Mesendoderm (in vitro differentiated cells): ENCODE measurements at regions not wholly inside any gene's neighbourhood (a gene's known extent, or its start where the extent isn't known, plus 50 kb on each side); places are given as distances from the start of the nearest gene placed in this dataset.
"Not testable (repeated sequence)": the region's sequence is repeated elsewhere in the genome, so short reads cannot be mapped to it uniquely, and the experiment has no call there.

Experiments used
- DNase-seq: peaks from one replicate; pipeline ENCODE4 v3.0.0; 2013
- H2AK5ac ChIP-seq: 2 replicates; pipeline ENCODE4 v1.6.1; 2013; ENCODE audit warnings: low read length, inconsistent platforms
- H2BK120ac ChIP-seq: 2 replicates; pipeline ENCODE4 v1.6.1; 2013; ENCODE audit warnings: low read depth, mild to moderate bottlenecking, low read length, moderate library complexity, mixed read lengths
- H2BK15ac ChIP-seq: replicated peaks from 2 replicates; pipeline ENCODE4 v1.6.1; 2013; ENCODE audit warnings: low read depth, mild to moderate bottlenecking, moderate library complexity
- H2BK5ac ChIP-seq: 2 replicates; pipeline ENCODE4 v1.6.1; 2013; ENCODE audit warnings: low read length, inconsistent platforms
- H3K18ac ChIP-seq: 2 replicates; pipeline ENCODE4 v1.6.1; 2013; ENCODE audit warnings: mild to moderate bottlenecking, low read length, mixed read lengths
- H3K23ac ChIP-seq: one replicate; pipeline ENCODE4 v1.6.1; 2013; ENCODE audit warnings: low read length
- H3K27ac ChIP-seq: 2 replicates; pipeline ENCODE4 v1.5.1; 2013; ENCODE audit warnings: low read depth, mild to moderate bottlenecking, inconsistent platforms, low read length, moderate library complexity
- H3K27me3 ChIP-seq: 2 replicates; pipeline ENCODE4 v1.6.1; 2013; ENCODE audit warnings: low read length, control low read depth, mild to moderate bottlenecking, inconsistent platforms; ENCODE audit not compliant: insufficient read depth, poor library complexity
- H3K36me3 ChIP-seq: 2 replicates; pipeline ENCODE4 v1.6.1; 2013; ENCODE audit warnings: low read length, inconsistent platforms; ENCODE audit not compliant: control insufficient read depth, insufficient read depth
- H3K4ac ChIP-seq: one replicate; pipeline ENCODE4 v1.6.1; 2013; ENCODE audit warnings: low read depth, mild to moderate bottlenecking, low read length, moderate library complexity
- H3K4me1 ChIP-seq: 2 replicates; pipeline ENCODE4 v1.6.1; 2013; ENCODE audit warnings: low read depth, low read length, inconsistent platforms; ENCODE audit not compliant: control insufficient read depth
- H3K4me2 ChIP-seq: 2 replicates; pipeline ENCODE4 v1.6.1; 2013; ENCODE audit warnings: low read length
- H3K4me3 ChIP-seq: 2 replicates; pipeline ENCODE4 v1.5.1; 2013; ENCODE audit warnings: mild to moderate bottlenecking, low read length
- H3K56ac ChIP-seq: one replicate; pipeline ENCODE4 v1.6.1; 2013; ENCODE audit warnings: low read length
- H3K79me1 ChIP-seq: 2 replicates; pipeline ENCODE4 v1.6.1; 2013; ENCODE audit warnings: low read length, inconsistent platforms
- H3K79me2 ChIP-seq: 2 replicates; pipeline ENCODE4 v1.6.1; 2013; ENCODE audit warnings: mild to moderate bottlenecking, low read length; ENCODE audit not compliant: control insufficient read depth, insufficient read depth
- H3K9ac ChIP-seq: 2 replicates; pipeline ENCODE4 v1.6.1; 2013; ENCODE audit warnings: low read length, inconsistent platforms
- H4K5ac ChIP-seq: one replicate; pipeline ENCODE4 v1.6.1; 2013; ENCODE audit warnings: low read length
- H4K8ac ChIP-seq: one replicate; pipeline ENCODE4 v1.6.1; 2013; ENCODE audit warnings: low read depth, mild to moderate bottlenecking, control low read depth, low read length, moderate library complexity
- WGBS: extraction: QIAGEN DNeasy Blood & Tissue Kit; methylation state at CpG from one replicate; pipeline ENCODE4 v1.1.7; 2013; ENCODE audit warnings: low lambda C conversion rate, missing lambda C conversion rate; ENCODE audit not compliant: insufficient coverage; ENCODE audit errors: extremely low coverage; 5-methylcytosine and 5-hydroxymethylcytosine counted together

DNA sequence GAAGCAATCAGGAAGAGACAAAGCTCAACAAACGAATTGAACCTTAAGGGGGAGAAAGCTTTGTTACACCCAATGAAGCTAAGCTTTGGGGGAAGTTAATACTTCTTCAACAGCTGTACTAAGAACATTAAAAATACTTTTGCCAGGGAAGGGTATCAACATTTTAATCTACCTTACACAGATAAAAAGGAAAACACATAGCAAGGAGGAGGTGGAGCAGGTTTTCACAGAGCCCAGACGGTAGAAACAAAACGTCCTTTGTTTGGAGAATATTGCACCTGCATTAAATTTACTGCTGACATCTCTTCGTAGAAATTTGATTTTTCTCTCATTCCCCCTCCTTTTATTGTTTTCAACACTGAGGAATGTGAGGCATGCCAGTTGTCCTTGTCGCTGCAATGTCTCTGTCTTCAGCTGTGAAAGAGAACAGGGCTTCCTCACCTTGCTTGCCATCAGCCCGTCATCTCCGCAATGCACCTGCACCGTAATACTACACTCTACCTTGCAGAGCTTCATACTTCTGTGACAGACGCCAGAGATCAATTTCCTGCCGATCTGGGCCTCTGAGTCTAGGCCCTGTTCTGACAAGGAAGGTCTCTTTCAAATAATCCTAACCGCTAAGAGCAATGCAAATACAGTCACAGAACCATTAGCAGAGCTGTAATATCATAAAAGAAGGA is 270.8 kb downstream of the SPRY2 start:
- Histone ChIP-seq H3K56ac (no peak overlapping the region), H3K9ac (no peak overlapping the region), H3K27me3 (no peaks in the 10 kb centered on the region), H3K4ac (no peak overlapping the region), H2AK5ac (no peak overlapping the region), H3K23ac (no peak overlapping the region), H3K4me3 (no peak overlapping the region), H3K4me1 (no peaks in the 10 kb centered on the region), H3K4me2 (no peak overlapping the region), H2BK120ac (no peak overlapping the region), H3K36me3 (no peaks in the 10 kb centered on the region), H3K18ac (no peak overlapping the region), H3K79me2 (no peaks in the 10 kb centered on the region), H4K5ac (no peak overlapping the region), H4K8ac (no peak overlapping the region), H3K27ac (no peak overlapping the region), H2BK15ac (no peak overlapping the region), H3K79me1 (no peaks in the 10 kb centered on the region), H2BK5ac (no peak overlapping the region)
- peak; percentile 38 for DNase-seq
- no CpG with 5 or more reads among the region's 11 CpGs for WGBS

DNA sequence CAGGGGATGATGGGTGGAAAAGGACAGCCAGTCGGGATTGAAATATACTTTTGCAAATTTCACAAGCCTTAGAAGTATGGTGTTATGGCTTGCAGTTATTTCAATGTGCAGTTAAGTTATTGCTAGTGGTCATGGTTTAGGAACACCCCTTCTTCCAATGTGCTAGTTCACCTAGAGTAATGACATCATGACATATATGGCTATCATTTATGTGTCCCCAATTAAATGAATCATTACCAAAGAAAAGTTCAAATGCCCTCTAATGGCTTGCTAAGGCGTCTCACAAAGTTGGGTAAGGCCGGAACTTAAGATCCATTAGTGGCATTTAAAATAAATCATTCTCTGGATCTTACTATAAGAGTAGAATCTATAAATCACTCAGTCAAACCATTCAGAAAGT is 271.6 kb downstream of the SPRY2 start:
- Histone ChIP-seq H3K4me3 (no peak overlapping the region), H2BK15ac (no peak overlapping the region), H3K27ac (no peak overlapping the region), H3K4me2 (no peak overlapping the region), H3K18ac (no peak overlapping the region), H3K9ac (no peak overlapping the region), H3K56ac (no peak overlapping the region), H4K8ac (no peak overlapping the region), H3K4me1 (no peaks in the 10 kb centered on the region), H2BK120ac (no peak overlapping the region), H3K79me1 (no peaks in the 10 kb centered on the region), H3K36me3 (no peaks in the 10 kb centered on the region), H2BK5ac (no peak overlapping the region), H2AK5ac (no peak overlapping the region), H3K27me3 (no peaks in the 10 kb centered on the region), H3K23ac (no peak overlapping the region), H3K4ac (no peak overlapping the region), H3K79me2 (no peaks in the 10 kb centered on the region), H4K5ac (no peak overlapping the region)
- WGBS, result no CpG with 5 or more reads among the region's 3 CpGs
- DNase-seq, result no peak

DNA sequence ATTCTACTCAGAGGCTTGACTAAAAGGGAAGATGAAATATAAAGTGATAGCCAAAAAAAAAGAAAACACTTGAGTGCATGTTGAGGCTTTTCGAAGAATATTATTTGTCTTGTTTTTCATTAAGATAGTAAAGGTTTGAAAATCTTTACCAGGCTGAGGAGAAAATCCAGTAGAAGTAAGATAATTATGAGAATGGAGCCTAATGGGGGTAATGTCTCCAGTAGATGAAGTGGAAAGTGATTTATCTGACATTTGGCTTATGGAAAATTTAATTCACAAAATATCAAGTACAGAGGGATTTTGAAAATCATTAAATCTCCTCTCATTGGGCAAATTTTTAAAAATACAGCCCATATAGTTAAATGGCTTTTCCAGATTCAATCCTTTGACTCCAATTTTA is 274.9 kb downstream of the SPRY2 start:
- Histone ChIP-seq H2BK15ac (no peak overlapping the region), H3K23ac (no peak overlapping the region), H2BK5ac (no peak overlapping the region), H3K27ac (no peak overlapping the region), H3K79me2 (no peaks in the 10 kb centered on the region), H2AK5ac (no peak overlapping the region), H3K4me1 (no peaks in the 10 kb centered on the region), H3K4ac (no peak overlapping the region), H4K5ac (no peak overlapping the region), H4K8ac (no peak overlapping the region), H3K27me3 (no peaks in the 10 kb centered on the region), H3K4me3 (no peak overlapping the region), H2BK120ac (no peak overlapping the region), H3K36me3 (no peaks in the 10 kb centered on the region), H3K9ac (no peak overlapping the region), H3K18ac (no peak overlapping the region), H3K4me2 (no peak overlapping the region), H3K79me1 (no peaks in the 10 kb centered on the region), H3K56ac (no peak overlapping the region)
- WGBS, result no CpG with 5 or more reads among the region's 1 CpG
- no peak for DNase-seq

DNA sequence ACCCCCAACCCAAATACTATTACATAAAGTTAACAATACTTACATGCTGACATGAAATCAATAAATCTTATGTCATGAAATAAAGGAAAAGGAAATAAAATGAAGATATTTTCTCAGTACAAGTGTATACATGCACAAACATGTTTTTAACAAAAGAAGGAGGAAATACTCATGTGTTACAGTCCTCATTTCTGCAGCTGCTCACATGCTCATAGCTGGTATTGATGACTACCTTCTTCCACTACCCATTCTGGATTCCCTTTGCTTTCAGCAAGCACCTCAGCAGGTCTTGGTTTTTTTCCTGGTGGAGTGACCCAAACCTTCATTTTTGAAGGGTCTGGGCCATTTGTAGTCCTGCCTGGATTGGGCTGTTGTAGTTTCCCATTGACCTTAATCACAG is 278.5 kb downstream of the SPRY2 start:
- H4K8ac ChIP-seq, H3K56ac ChIP-seq, H3K4me2 ChIP-seq, H3K18ac ChIP-seq, DNase-seq, H2BK15ac ChIP-seq, H3K36me3 ChIP-seq, H3K79me2 ChIP-seq, H3K27me3 ChIP-seq, H3K79me1 ChIP-seq, H2BK5ac ChIP-seq, H2BK120ac ChIP-seq, H2AK5ac ChIP-seq, H4K5ac ChIP-seq, H3K4ac ChIP-seq, H3K9ac ChIP-seq, H3K4me1 ChIP-seq, H3K27ac ChIP-seq, H3K4me3 ChIP-seq, H3K23ac ChIP-seq: not testable (repeated sequence)

DNA sequence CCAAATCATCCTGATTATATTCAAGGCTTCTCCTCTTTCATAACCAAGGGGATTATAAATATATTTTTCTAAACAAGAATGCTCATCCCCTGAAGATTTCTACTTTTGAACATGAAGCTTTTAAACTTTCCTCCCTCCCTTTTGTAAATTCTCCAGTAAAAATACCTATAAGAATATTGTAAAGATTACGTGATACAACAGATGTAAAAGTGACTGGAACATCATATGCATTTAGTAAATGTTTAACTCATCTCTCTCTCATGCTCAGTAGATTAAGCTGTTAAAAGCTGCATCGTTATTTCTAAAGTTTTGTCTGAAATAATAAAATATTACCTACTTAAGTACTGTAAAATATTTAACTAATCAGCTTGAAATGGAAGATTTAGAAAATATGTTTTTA is 281.1 kb downstream of the SPRY2 start:
- Histone ChIP-seq H2BK15ac (no peak overlapping the region), H3K27ac (no peak overlapping the region), H3K4ac (no peak overlapping the region), H3K18ac (no peak overlapping the region), H3K36me3 (no peaks in the 10 kb centered on the region), H4K5ac (no peak overlapping the region), H2AK5ac (no peak overlapping the region), H3K4me1 (no peaks in the 10 kb centered on the region), H3K27me3 (no peaks in the 10 kb centered on the region), H3K79me1 (no peaks in the 10 kb centered on the region), H3K4me2 (no peak overlapping the region), H3K56ac (no peak overlapping the region), H2BK5ac (no peak overlapping the region), H2BK120ac (no peak overlapping the region), H3K79me2 (no peaks in the 10 kb centered on the region), H3K9ac (no peak overlapping the region), H4K8ac (no peak overlapping the region), H3K4me3 (no peak overlapping the region), H3K23ac (no peak overlapping the region)
- DNase-seq, result no peak
- WGBS, result no CpG with 5 or more reads among the region's 2 CpGs

DNA sequence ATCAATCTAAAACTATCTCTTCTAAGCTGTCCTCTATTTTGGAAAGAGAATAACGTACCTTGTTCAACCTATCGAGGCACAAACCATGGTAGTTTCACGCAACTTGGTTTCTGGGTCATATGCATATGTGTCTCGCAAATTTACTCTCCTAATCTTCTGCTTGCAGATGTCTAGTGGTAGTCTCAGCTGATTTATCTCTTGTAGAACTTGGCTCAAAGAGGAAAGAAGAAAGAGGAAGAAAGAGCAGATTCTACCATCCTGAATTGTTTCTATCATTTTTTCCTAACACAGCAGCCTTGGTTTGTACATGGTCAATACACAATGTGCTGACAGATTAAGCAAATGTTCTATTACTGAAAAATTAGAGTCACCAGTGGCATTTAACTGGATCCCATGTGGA is 282.3 kb downstream of the SPRY2 start:
- Histone ChIP-seq H3K23ac (no peak overlapping the region), H2BK120ac (no peak overlapping the region), H3K36me3 (no peaks in the 10 kb centered on the region), H4K8ac (no peak overlapping the region), H3K4me1 (no peaks in the 10 kb centered on the region), H2AK5ac (no peak overlapping the region), H3K27ac (no peak overlapping the region), H3K18ac (no peak overlapping the region), H2BK5ac (no peak overlapping the region), H3K9ac (no peak overlapping the region), H3K56ac (no peak overlapping the region), H3K79me2 (no peaks in the 10 kb centered on the region), H3K4ac (no peak overlapping the region), H3K4me3 (no peak overlapping the region), H3K4me2 (no peak overlapping the region), H3K79me1 (no peaks in the 10 kb centered on the region), H4K5ac (no peak overlapping the region), H2BK15ac (no peak overlapping the region), H3K27me3 (no peaks in the 10 kb centered on the region)
- no peak for DNase-seq
- WGBS, result no CpG with 5 or more reads among the region's 4 CpGs
